OCI-LY3 (cell line): ENCODE measurements at regions not wholly inside any gene's neighbourhood (a gene's known extent, or its start where the extent isn't known, plus 50 kb on each side); places are given as distances from the start of the nearest gene placed in this dataset.
"Not testable (repeated sequence)": the region's sequence is repeated elsewhere in the genome, so short reads cannot be mapped to it uniquely, and the experiment has no call there.

ENCODE experiments used
- CTCF ChIP-seq: fragments of 200-600, 300-600 bp; sonication (generic); IDR thresholded peaks from 2 replicates; pipeline ENCODE4 v1.5.1; 2014; ENCODE audit warnings: antibody characterized with exemption, low read length, low read depth
- EZH2phosphoT487 ChIP-seq: fragments of 200-600 bp; shearing (Covaris generic); IDR thresholded peaks from 2 replicates; pipeline ENCODE4 v1.6.1; 2018; ENCODE audit warnings: antibody characterized with exemption, mixed run types, low read depth

DNA sequence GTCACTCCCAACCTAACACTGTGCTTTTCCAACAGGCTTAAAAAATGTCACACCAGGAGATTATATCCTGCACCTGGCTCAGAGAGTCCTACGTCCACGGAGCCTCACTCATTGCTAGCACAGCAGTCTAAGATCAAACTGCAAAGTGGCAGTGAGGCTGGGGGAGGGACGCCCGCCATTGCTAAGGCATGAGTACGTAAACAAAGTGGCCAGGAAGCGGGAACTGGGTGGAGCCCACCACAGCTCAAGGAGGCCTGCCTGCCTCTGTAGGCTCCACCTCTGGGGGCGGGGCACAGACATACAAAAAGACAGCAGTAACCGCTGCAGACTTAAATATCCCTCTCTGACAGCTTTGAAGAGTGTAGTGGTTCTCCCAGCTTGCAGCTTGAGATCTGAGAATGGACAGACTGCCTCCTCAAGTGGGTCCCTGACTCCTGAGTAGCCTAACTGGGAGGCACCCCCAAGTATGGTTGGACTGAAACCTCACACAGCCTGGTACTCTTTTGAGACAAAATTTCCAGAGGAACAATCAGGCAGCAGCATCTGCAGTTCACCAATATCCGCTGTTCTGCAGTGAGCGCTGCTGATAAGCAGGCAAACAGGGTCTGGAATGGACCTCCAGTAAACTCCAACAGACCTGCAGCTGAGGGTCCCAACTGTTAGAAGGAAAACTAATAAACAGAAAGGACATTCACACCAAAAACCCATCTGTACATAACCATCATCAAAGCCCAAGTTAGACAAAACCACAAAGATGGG lies 2986.4 kb upstream of the OR11H1 start:
- TF ChIP-seq EZH2phosphoT487, CTCF: not testable (repeated sequence)
